ENCODE measurements at regions not wholly inside any gene's neighbourhood (a gene's known extent, or its start where the extent isn't known, plus 50 kb on each side); places are given as distances from the start of the nearest gene placed in this dataset.

- no peak for DNase-seq
Observed at GRCh38 chr20:51917886-51918535, 115.7 kb upstream of the SALL4 start.

- no peak for DNase-seq
Observed at GRCh38 chr20:51916244-51916643, 113.9 kb upstream of the SALL4 start.

GRCh38 chr20:51914758-51915157, 112.4 kb upstream of the SALL4 start:
- DNase-seq: no peak

- DNase-seq: no peak
Observed at GRCh38 chr20:51910321-51911050, 108.2 kb upstream of the SALL4 start.

- DNase-seq: no peak
Observed at GRCh38 chr20:51906679-51907078, 104.4 kb upstream of the SALL4 start.

- no peak for DNase-seq
Observed at GRCh38 chr20:51906049-51906448, 103.7 kb upstream of the SALL4 start.

GRCh38 chr20:51902933-51903332, 100.6 kb upstream of the SALL4 start:
- no peak for DNase-seq

- no peak for DNase-seq
Observed at GRCh38 chr20:51900443-51900842, 98.1 kb upstream of the SALL4 start.

GRCh38 chr20:51899674-51900073, 97.4 kb upstream of the SALL4 start:
- DNase-seq: no peak

GRCh38 chr20:51898788-51899187, 96.5 kb upstream of the SALL4 start:
- DNase-seq: no peak

- DNase-seq: no peak
Observed at GRCh38 chr20:51894619-51895018, 92.3 kb upstream of the SALL4 start.

GRCh38 chr20:51894201-51894600, 91.9 kb upstream of the SALL4 start:
- DNase-seq: no peak

- no peak for DNase-seq
Observed at GRCh38 chr20:51893723-51894122, 91.4 kb upstream of the SALL4 start.

- no peak for DNase-seq
Observed at GRCh38 chr20:51890003-51890402, 87.7 kb upstream of the SALL4 start.

GRCh38 chr20:51889466-51889865, 87.1 kb upstream of the SALL4 start:
- no peak for DNase-seq

- DNase-seq: no peak
Observed at GRCh38 chr20:51888291-51888690, 86.0 kb upstream of the SALL4 start.

GRCh38 chr20:51886891-51887608, 84.7 kb upstream of the SALL4 start:
- no peak for DNase-seq

GRCh38 chr20:51886341-51886740, 84.0 kb upstream of the SALL4 start:
- no peak for DNase-seq

GRCh38 chr20:51884561-51884960, 82.2 kb upstream of the SALL4 start:
- no peak for DNase-seq

- no peak for DNase-seq
Observed at GRCh38 chr20:51880188-51880587, 77.9 kb upstream of the SALL4 start.

- DNase-seq: no peak
Observed at GRCh38 chr20:51876313-51876940, 74.1 kb upstream of the SALL4 start.

- no peak for DNase-seq
Observed at GRCh38 chr20:51873652-51874051, 71.3 kb upstream of the SALL4 start.

- no peak for DNase-seq
Observed at GRCh38 chr20:51871943-51872342, 69.6 kb upstream of the SALL4 start.

- no peak for DNase-seq
Observed at GRCh38 chr20:51869002-51869401, 66.7 kb upstream of the SALL4 start.

Measured in stimulated activated CD4-positive, alpha-beta T cell treated with anti-CD3 and anti-CD28 coated beads, Interleukin-4, amount 100 ng/mL, for 4 hours (primary cell).